RWPE2 (cell line): ENCODE measurements at regions not wholly inside any gene's neighbourhood (a gene's known extent, or its start where the extent isn't known, plus 50 kb on each side); places are given as distances from the start of the nearest gene placed in this dataset.
"Not testable (repeated sequence)": the region's sequence is repeated elsewhere in the genome, so short reads cannot be mapped to it uniquely, and the experiment has no call there.

Experiments
- ATAC-seq: fragments of 200-7000 bp; cut with Tn5 transposase; 3 replicates; pipeline ENCODE4 v1.9.1; 2021; ENCODE audit warnings: low read depth
- DNase-seq: peaks from one replicate; pipeline ENCODE4 v3.0.0-alpha.2; 2020; ENCODE audit warnings: low spot score
- H3K27ac ChIP-seq: fragments of 450-650 bp; 2 replicates; pipeline ENCODE4 v1.5.1; 2017; ENCODE audit warnings: mild to moderate bottlenecking; ENCODE audit not compliant: poor library complexity, severe bottlenecking
- H3K27me3 ChIP-seq: fragments of 250-450 bp; sonication (Bioruptor Pico); 2 replicates; pipeline ENCODE4 v1.5.1; 2021; ENCODE audit warnings: mild to moderate bottlenecking, moderate library complexity; ENCODE audit not compliant: insufficient read depth, poor library complexity, severe bottlenecking
- H3K36me3 ChIP-seq: fragments of 250-450 bp; sonication (Bioruptor Pico); 2 replicates; pipeline ENCODE4 v1.5.1; 2020; ENCODE audit warnings: low read depth, mild to moderate bottlenecking, moderate library complexity
- H3K4me1 ChIP-seq: fragments of 250-450 bp; sonication (Bioruptor Pico); 2 replicates; pipeline ENCODE4 v1.5.1; 2021; ENCODE audit warnings: mild to moderate bottlenecking, moderate library complexity; ENCODE audit not compliant: insufficient read depth, poor library complexity, severe bottlenecking
- H3K4me3 ChIP-seq: fragments of 250-450 bp; sonication (Bioruptor Pico); 2 replicates; pipeline ENCODE4 v1.5.1; 2021; ENCODE audit warnings: mild to moderate bottlenecking, moderate library complexity; ENCODE audit not compliant: severe bottlenecking
- H3K9me3 ChIP-seq: fragments of 250-450 bp; sonication (Bioruptor Pico); 2 replicates; pipeline ENCODE4 v1.5.1; 2021; ENCODE audit warnings: mild to moderate bottlenecking, moderate library complexity; ENCODE audit not compliant: severe bottlenecking
- CTCF ChIP-seq: fragments of 450-650 bp; IDR thresholded peaks from one replicate; pipeline ENCODE4 v1.5.1; 2017; ENCODE audit warnings: mild to moderate bottlenecking, moderate library complexity; ENCODE audit not compliant: poor library complexity, severe bottlenecking

- no peak for TF ChIP-seq CTCF
- Histone ChIP-seq H3K27ac (no peak overlapping the region), H3K9me3 (no peaks in the 10 kb centered on the region), H3K36me3 (no peaks in the 10 kb centered on the region), H3K27me3 (no peaks in the 10 kb centered on the region), H3K4me1 (no peaks in the 10 kb centered on the region), H3K4me3 (no peak overlapping the region)
- DNase-seq (no peak), ATAC-seq (no peak)
Measured at GRCh38 chr2:150811259-150811855, 323.9 kb upstream of the RND3 start.

GRCh38 chr2:150809103-150809502, 321.6 kb upstream of the RND3 start:
- H3K27ac ChIP-seq = no peak overlapping the region
- no peak overlapping the region for H3K4me3 ChIP-seq
- TF ChIP-seq CTCF = no peak
- H3K36me3 ChIP-seq = no peaks in the 10 kb centered on the region
- no peaks in the 10 kb centered on the region for H3K4me1 ChIP-seq
- no peaks in the 10 kb centered on the region for H3K9me3 ChIP-seq
- ATAC-seq (no peak), DNase-seq (no peak)
- H3K27me3 ChIP-seq = no peaks in the 10 kb centered on the region

- no peak overlapping the region for H3K27ac ChIP-seq
- H3K36me3 ChIP-seq = no peaks in the 10 kb centered on the region
- no peak overlapping the region for H3K4me3 ChIP-seq
- no peaks in the 10 kb centered on the region for H3K4me1 ChIP-seq
- ATAC-seq = no peak
- TF ChIP-seq CTCF = no peak
- no peaks in the 10 kb centered on the region for H3K9me3 ChIP-seq
- no peak for DNase-seq
- no peaks in the 10 kb centered on the region for H3K27me3 ChIP-seq
Measured at GRCh38 chr2:150806336-150806735, 318.9 kb upstream of the RND3 start.

- no peak for ATAC-seq
- Histone ChIP-seq H3K4me1 (no peaks in the 10 kb centered on the region), H3K36me3 (no peaks in the 10 kb centered on the region), H3K4me3 (no peak overlapping the region), H3K27ac (no peak overlapping the region), H3K27me3 (no peaks in the 10 kb centered on the region), H3K9me3 (no peaks in the 10 kb centered on the region)
- TF ChIP-seq CTCF = no peak
- DNase-seq = no peak
Measured at GRCh38 chr2:150803689-150804398, 316.4 kb upstream of the RND3 start.

GRCh38 chr2:150802635-150803034, 315.2 kb upstream of the RND3 start:
- Histone ChIP-seq H3K27me3 (no peaks in the 10 kb centered on the region), H3K27ac (no peak overlapping the region), H3K4me1 (no peaks in the 10 kb centered on the region), H3K4me3 (no peak overlapping the region), H3K36me3 (no peaks in the 10 kb centered on the region), H3K9me3 (no peaks in the 10 kb centered on the region)
- ATAC-seq (no peak), DNase-seq (no peak)
- TF ChIP-seq CTCF = no peak

GRCh38 chr2:150796236-150796635, 308.8 kb upstream of the RND3 start:
- H3K9me3 ChIP-seq, H3K4me1 ChIP-seq, ATAC-seq, DNase-seq, H3K27ac ChIP-seq, H3K27me3 ChIP-seq, H3K36me3 ChIP-seq, H3K4me3 ChIP-seq: not testable (repeated sequence)
